GM12891 (cell line): ENCODE measurements at regions not wholly inside any gene's neighbourhood (a gene's known extent, or its start where the extent isn't known, plus 50 kb on each side); places are given as distances from the start of the nearest gene placed in this dataset.

ENCODE experiments used
- PAX5 ChIP-seq: IDR thresholded peaks from 2 replicates; pipeline ENCODE4 v1.6.1; 2011; ENCODE audit warnings: low read length, moderate library complexity, mild to moderate bottlenecking; ENCODE audit not compliant: insufficient read depth, severe bottlenecking
- POLR2A ChIP-seq: IDR thresholded peaks from 2 replicates; pipeline ENCODE4 v1.6.1; 2011; ENCODE audit warnings: low read depth, low read length, control low read depth
- POLR2AphosphoS5 ChIP-seq: IDR thresholded peaks from 2 replicates; pipeline ENCODE4 v1.6.1; 2011; ENCODE audit warnings: low read depth, low read length, control low read depth
- POU2F2 ChIP-seq: IDR thresholded peaks from 2 replicates; pipeline ENCODE4 v1.6.1; 2011; ENCODE audit warnings: low read depth, mild to moderate bottlenecking, control low read depth, low read length, moderate library complexity
- SPI1 ChIP-seq: IDR thresholded peaks from 2 replicates; pipeline ENCODE4 v1.6.1; 2011; ENCODE audit warnings: low read depth, low read length, control low read depth
- TAF1 ChIP-seq: IDR thresholded peaks from 2 replicates; pipeline ENCODE4 v1.6.1; 2011; ENCODE audit warnings: low read depth, low read length, control low read depth

DNA sequence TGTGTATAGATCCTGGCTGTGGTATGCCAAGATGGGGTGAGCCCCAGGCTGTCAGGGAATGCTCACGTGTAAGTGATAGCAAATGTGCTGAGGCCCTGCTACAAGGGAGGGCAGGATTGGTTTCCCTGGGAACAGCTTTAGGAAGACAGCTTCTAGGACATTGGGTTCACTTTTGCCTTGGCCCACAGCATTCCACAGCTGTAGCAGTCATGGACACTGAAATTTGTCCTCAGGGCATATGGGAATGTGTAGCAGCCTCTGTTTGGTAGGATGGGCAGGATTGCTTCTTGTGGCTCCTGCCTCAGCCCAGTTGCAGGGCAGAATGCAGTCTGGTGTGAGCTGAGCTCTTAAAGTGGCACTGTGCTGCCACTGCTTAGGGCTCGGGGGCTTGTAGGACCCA, 1061.7 kb upstream of the WWC1 start:
- TF ChIP-seq POLR2AphosphoS5 (no peak), POLR2A (no peak), TAF1 (no peak), PAX5 (no peak), POU2F2 (no peak), SPI1 (no peak)
